ENCODE measurements at regions not wholly inside any gene's neighbourhood (a gene's known extent, or its start where the extent isn't known, plus 50 kb on each side); places are given as distances from the start of the nearest gene placed in this dataset.
"Not testable (repeated sequence)": the region's sequence is repeated elsewhere in the genome, so short reads cannot be mapped to it uniquely, and the experiment has no call there.

DNA sequence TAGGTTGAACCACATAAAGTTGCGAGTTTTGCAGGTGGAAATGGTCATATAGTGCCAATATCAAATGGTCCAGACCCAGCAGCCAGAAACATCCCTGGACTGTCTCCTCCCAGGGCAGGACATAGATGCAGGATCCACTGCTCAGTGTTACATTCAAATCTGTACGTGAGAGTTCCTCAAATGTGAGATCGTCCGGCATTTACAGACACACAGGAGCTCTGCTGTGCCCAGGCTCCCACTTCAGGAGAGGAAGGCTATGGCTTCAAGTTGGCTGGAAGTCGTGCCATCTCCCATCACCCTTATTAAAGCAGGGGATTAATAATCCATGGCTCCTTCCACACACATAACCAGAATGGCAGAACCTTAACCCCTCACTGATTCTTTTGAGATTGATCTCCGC lies 688.2 kb upstream of the HS6ST1 start:
- no peak for DNase-seq

DNA sequence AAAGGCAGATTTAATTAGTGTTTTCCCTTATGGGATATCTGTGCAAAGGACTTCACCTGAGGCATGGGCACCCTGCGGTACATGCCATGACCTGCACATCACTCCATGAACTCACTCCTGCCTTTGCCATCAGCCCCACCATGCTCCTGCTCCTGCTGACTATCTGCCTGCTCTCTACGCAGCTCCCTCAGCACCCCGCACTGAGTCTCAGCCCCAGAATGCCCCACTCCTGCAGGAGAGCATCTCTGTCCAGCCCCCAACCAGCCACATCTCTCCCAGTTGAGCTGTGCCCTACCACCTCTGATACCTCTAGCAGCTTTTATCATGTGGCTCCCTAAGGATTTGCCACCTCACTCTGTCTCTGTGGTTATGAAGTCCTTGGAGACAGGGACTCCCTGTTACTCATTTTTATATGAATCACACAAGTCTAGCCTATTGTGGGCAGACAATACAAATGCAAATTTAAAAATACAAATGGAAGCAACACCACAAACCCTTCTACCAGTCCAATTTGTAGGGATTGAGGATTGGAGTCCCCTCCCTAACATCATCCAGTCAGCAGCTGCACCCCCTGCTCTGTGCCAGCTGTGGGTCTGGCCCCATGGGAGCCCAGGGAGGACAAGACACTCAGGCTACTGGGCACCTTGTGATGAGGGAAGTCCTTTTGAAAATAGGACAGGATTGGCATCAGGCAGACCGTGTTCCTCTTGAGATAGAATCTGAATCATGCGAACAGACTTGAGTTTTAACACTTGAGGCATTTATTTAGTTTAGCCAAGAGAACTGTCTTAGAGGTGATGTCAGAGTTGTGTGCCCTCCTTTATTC lies 689.6 kb upstream of the HS6ST1 start:
- no peak for DNase-seq

DNA sequence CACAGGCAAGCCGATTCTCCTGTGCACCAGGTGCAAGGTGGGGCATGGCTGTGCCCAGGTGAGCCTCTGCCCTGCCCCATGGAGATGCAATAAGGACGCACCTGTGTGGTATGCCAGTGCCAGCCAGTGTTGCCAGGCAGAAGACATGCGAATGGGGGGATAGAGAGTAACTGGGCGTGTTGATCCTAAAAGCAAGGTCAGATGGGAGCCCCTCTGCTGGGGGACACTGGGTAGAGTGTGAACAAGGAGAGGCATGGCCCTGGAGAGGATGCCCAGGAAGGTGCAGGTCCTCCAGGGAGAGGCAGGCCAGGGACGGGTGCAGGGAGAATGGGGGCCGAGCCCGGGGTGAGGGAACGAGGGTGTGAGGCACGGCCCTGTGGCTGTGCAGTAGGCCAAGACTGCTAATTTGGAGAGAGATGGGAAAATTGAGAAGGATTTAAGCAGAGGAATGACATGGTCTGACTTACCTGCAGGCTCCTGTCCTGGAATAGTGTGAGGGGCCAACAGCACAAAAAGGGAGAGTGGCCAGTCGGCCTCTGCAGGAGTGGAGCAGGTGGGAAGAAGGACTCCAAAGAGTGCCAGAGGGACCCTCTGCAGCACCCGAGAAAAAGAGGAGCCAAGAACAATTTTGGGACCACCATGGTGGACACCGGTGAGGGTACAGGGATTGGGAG lies 690.4 kb upstream of the HS6ST1 start:
- DNase-seq, result no peak

DNA sequence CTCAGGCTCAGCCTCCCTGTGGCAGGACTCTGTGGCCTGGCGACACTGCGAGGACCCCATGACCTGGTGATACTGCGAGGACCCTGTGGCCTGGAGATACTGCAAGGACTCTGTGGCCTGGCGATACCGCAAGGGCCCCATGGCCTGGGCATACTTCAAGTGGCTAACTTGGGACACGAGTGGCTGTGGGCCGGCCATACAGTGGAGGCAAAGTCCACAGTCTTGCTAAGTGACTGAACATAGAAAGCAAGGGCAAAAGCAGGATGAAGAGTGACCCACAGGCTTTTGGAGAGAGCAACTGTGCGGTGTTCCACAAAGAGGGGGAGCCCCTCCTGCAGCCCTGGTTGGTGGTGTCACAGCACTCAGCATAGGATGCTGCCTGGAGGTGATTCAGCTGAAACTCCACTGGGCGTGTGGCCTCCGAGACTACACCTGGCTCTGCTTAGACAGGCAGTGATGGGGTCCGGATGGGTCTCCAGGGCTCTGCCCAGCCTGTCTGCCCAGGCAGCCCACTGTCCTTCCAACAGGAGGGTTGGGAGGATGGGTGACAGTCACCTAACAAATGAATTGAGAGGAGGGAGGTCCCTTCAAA lies 691.0 kb upstream of the HS6ST1 start:
- no peak for DNase-seq

DNA sequence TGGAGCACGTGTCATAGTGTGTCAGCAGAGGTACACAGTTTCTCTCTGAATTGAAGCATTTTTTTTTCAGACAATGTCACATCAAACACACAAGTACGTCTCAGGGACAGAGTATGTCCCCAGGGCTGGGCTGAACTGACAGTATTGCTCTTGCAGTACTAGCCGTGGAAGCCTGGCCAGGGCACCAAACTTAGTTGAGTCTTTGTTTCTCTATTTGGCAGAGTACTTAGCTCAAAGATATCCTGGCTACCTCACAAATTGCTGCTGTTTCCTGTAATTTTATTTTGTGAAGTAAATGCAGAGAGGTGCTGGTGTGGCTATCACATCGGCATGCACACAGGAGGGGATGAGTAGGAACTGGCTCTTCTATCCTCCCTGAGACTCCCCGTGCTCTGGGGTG lies 691.6 kb upstream of the HS6ST1 start:
- no peak for DNase-seq

DNA sequence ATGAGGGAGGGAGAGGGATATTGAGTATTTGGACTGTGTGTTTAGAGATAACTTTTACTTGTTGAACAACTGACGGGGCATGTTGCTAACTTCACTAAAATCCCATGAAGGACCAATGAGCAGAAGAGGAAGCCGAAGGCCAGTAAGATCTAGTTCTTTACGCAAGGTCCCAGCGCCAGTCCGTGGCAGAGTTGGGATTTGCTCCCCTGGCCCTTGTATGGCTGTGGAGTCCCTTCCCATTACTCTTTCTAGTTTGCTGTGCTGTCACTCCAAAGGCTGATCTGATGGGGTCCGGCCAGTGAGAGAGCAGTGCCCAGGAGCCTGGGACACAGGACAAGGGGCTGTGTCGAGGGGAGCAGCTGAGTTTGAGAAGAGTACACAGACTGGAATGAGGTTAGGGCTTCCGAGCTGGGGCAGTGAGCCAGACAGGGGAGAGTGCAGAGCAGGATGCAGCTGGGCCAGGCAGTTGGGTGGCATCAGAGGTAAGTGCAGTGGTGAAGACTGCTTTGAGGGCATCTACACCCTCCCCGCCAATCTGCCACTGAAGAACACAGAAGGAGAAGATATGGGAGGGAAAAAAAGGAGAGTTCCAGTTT lies 692.9 kb upstream of the HS6ST1 start:
- DNase-seq, result no peak

DNA sequence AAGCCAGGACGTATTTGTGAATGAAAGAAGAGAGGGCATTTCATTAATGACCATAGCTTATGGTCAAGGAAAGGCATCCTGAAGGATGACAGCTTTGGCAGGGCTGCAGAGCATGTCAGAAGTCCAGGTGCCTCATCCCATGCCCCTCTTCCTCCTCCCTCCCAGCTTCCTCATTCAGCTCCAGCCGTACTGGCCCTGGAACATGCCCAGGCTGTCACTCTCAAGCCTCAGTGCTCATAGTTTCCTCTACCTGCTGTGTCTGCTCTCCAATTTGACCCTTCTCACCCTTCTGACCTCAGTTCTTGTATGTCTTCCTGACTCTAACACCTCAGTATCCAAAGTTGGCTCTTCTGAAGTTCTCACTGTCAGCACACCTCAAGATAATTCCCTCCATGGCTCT lies 695.8 kb upstream of the HS6ST1 start:
- no peak for DNase-seq

DNA sequence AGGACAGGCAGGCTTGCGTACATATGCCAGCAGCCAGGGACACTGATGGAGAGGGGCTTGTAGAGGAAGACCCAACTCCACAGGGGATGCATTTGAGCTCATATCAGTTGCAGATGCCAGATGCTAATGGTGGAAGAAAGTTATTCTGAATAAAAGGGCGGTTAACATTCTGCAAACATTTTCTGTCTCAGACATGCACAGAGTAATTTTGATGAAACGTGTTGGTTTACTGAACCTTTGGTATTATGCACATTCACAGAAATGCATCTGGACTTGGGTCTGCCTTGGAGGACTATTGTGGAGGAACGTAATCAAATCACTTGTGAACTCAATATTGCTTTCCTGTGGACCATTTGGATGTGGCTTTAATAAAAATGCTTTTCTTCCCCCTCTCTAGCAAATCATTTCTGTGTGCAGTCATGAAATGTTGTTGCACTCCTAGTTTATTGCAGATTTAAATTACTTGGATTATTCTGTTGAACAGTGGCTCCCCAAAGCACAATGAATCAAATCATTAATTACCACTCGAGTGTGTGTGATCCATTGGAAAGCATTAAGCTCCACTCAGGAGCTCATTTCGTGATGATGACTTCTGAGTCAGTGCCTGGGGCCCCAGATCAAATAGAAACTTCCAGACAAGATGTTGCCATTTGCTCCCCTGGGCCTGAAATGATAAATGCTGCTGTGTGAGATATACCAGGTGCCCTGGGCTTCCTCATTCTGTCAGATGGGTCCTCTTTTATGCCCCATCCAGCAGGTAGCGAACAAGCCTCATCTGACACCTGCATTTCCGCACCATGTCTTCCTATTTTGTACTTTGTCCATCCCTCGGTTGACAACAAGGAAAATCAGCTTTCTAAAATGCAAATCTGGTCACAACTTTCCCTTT lies 697.0 kb upstream of the HS6ST1 start:
- no peak for DNase-seq

DNA sequence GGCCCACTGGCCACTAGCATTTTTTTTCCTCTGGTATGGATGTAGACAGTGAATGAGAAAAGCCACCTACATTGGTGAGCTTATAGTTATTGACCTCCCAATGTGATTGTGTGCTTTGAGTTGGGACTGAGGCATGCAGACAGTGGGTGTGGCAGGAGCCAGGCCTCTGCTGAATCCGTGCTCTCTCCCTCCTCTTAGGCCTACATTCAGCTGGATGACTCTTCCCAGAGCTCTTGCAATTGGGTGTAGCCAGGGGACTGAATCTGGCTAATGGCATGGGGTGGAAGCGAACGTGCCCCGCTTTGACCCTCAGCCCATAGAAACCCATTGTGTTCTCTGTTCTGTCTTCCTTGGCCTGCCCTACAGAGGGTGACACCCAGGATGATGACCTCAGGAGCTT lies 698.3 kb upstream of the HS6ST1 start:
- no peak for DNase-seq

DNA sequence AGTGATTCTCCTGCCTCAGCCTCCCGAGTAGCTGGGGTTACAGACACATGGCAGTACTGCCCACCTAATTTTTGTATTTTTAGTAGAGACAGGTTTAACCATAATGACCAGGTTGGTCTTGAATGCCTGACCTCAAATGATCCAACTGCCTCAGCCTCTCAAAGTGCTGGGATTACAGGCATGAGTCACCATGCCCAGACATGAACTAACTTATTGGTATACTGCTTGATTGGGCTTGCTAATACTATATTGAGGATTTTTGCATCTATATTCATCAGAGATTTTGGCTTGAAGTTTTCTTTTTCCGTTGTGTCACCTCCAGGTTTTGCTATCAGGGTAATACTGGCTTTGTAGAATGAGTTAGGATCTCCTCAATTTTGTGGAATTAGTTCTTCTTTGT lies 706.1 kb upstream of the HS6ST1 start:
- no peak for DNase-seq

DNA sequence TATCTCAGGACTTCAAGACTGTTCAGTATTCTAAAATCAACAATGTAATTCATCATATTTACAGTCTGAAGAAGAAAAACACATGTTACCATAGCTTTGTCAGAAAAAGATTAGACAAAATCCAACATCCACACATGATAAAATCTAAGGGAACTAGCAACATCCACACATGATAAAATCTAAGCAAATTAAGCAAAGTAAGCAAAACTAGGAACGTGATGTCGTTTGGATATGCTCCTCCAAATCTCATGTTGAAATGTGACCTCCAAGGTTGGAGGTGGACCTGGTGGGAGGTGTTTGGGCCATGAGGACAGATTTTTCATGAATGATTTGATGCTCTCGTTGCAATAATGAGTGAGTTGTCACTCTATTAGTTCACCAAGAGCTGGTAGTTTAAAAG lies 717.3 kb upstream of the HS6ST1 start:
- DNase-seq, result no peak

DNA sequence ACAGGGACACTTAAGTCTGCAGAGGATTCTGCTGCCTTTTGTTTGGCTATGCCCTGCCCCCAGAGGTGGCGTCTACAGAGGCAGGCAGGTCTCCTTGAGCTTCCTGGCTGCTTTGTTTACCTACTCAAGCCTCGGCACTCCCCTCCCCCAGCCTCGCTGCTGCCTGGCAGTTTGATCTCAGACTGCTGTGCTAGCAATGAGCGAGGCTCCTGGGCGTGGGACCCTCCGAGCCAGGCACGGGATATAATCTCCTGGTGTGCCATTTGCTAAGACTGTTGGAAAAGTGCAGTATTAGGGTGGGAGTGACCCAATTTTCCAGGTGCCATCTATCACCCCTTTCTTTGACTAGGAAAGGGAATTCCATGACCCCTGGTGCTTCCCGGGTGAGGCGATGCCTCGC lies 725.0 kb upstream of the HS6ST1 start:
- not testable (repeated sequence) for DNase-seq

DNA sequence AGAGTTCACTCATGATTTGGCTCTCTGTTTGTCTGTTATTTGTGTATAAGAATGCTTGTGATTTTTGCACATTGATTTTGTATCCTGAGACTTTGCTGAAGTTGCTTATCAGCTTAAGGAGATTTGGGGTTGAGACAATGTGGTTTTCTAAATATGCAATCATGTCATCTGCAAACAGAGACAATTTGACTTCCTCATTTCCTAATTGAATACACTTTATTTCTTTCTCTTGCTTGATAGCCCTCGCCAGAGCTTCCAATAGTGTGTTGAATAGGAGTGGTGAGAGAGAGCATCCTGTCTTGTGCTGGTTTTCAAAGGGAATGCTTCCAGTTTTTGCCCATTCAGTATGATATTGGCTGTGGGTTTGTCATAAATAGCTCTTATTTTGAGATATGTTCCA lies 727.8 kb upstream of the HS6ST1 start:
- not testable (repeated sequence) for DNase-seq

DNA sequence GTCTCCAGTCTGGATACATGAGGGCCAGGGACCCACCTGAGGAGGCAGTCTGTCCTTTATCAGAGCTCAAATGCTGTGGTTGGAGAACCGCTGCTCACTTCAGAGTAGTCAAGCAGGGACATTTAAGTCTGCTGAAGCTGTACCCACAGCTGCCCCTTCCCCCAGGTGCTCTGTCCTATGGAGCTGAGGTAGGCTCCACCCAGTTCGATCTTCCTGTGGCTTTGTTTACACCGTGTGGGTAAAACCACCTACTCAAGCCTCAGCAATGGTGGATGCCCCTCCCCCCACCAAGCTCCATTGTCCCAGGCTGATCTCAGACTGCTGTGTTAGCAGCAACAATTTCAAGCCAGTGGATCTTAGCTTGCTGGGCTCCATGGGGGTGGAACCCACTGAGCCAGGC lies 731.4 kb upstream of the HS6ST1 start:
- no peak for DNase-seq

DNA sequence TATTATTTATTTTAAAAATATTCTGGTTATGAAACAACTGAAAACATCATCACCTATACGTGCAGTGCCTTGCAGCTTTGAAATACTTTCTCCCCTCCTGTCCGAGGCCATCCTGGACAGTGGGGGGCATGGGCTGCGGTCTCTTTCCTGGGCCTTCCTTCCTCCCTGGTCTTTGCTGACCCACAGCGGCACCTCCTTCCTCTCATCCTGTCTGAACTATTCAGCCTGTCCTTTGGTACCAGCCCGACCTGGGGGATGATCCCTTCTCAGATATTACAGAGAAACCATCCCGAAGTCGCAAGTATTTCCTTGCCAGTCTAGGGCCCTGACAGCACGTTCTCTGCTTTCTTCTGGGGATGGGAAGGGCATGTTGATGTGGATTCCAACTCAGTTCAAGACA lies 736.6 kb upstream of the HS6ST1 start:
- DNase-seq, result no peak

DNA sequence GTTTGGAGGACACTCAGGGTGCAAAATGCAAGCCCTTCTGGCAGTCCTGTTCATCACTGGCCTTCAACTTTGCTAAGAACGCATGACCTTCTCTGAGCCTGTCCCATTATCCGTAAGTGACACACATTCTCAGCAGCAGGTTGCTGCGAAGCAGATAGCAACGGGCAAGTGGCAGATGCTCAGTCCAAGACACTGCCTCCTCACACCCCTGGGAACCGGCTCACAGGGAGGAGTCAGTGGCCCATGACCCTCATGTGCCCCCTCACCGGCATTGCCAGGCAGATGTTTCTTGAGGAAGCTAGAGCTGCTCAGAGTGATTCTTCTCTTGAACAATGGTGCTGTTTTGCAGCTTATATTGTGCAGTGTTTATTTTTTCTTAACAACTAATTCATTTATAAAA lies 737.2 kb upstream of the HS6ST1 start:
- DNase-seq, result no peak

DNA sequence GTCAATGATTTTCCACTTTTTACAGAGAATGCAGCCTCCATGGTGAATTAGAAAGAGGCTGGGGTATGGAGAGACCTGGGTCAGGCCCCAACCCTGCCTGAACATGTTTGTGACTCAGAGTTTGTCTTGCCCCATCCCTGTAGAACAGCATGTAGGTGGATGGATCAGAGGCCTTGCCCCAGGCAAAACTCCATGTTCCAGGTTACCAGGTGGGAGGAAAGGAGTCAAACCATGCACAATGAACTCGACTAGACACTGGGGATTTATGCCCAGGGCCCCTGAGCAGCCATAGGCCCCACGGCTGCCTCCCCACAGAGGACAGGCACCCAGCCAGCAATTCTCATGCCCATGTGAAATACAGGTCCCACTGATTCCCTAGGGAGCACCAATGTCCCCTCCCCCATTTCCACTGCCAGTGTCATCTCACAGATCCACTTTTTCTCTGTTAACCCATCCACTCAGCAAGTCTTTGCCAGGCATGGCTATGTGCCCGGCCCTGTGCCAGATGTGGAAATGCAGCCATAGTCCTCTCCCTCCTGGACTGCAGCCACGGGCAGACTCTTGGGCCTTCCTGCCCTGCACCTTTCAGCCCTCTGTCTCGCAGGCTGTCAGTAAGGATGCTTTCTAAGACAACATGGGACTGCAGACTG lies 737.8 kb upstream of the HS6ST1 start:
- DNase-seq, result no peak

DNA sequence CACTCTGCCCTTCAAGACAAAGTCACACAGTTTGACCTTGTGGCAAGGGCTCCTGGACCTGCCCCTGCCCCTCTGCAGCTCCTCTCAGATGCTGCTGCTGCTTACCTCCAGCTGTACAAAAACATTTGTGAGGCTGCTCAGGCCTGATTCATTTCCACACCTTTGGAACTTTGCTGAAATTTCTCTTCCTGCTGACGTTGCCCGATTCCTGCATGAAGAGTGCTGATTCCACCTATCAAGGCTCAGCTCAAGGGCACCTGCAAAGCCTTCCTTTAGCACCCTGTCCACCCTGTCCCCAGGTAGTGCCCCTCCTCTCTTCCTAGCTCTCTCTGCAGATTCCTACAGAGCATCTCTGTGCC lies 738.3 kb upstream of the HS6ST1 start:
- no peak for DNase-seq

DNA sequence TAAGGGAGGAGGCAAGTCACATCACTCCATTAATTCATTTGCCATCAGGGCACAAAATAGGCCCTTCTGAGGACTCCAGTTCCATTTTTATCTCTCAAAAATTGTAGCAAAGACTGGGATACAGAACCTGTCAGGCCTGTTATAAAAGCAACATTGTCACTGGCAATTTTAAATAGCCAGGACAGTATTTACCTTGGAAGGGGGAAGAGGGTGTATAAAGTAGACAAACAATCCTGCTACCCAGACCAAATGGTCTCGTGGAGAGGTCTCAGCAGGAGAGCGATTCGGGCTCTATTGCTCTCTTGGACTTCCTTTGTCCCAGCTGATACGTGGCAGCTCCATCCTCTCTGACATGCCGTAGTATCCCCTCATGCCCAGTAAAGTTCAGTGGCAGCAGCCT lies 740.3 kb upstream of the HS6ST1 start:
- no peak for DNase-seq

DNA sequence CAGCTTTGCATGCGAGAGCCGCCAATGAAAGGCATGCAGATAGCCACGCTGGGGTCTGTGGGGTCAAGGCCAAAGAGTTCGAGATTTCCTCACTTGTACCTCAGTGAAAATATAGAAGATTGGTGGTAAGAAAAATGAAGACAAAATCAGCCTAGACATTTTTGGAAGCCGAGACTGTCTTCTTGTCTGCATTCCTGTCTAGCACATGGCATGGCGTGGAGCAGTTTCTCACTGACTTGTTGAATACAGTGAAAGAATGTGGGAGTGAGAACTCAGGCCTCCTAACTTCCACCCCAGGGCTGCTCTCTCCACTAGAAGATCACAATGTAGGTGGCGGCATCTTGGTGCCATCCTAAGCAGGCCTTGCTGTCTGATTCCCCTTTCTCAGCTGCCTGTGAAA lies 740.8 kb upstream of the HS6ST1 start:
- no peak for DNase-seq

DNA sequence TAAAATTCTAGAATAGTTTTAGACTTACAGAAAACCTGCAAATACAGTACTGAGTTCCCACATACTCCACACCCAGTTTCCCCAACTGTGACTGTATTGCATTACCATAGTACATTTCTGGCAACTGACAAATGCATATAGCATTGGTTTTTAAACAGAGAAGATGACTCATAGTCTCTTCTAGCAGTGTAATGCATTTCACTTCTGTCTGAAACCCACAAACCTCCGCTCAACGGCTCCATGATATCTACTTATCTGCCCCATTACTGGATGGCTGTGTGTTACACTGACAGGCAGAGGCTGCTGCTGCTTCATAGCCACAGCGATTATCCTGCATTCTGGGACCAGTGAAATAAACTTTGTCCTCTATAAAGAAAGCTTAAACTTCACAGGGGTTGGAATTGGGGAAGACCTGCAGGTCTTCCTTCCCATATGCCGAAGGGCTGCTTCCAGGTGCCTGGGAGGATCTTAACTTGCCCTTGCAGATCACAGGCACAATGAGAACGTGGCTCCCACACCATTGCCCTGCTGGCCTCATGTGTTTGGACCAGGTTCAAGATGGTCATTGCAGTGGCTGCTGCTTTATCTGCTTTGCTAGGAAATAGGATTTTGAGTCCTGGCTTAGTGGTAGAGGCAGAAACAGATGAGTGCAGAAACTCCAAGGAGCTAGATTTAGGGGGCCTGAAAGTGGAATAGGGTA lies 742.6 kb upstream of the HS6ST1 start:
- DNase-seq, result no peak

DNA sequence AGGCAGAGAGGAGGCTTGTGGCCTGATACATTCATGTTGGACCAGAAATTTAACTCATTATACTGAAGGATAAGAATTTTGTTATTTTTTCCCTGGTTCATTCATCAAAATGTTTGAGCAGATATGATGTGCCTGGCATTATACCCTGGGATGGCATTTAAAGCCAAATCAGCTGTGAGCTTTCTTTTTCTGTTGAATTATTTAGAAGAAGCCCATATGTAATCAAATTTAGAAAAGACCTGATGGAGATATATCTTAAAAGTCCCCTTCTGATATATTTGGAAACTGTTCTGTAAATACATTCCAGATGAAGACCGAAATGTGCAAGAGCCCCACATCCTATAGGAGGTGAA lies 743.1 kb upstream of the HS6ST1 start:
- no peak for DNase-seq

All from AML-193 (cell line).